WTC11 (cell line): ENCODE measurements at regions not wholly inside any gene's neighbourhood (a gene's known extent, or its start where the extent isn't known, plus 50 kb on each side); places are given as distances from the start of the nearest gene placed in this dataset.

ENCODE experiments used
- ETV6 ChIP-seq: sonication (generic); formaldehyde crosslinking; IDR thresholded peaks from 2 replicates; pipeline ENCODE4 v1.8.1; 2022; ENCODE audit warnings: mild to moderate bottlenecking, missing genetic modification reagents
- FOXP1 ChIP-seq: sonication (generic); formaldehyde crosslinking; IDR thresholded peaks from 2 replicates; pipeline ENCODE4 v1.8.0; 2022; ENCODE audit warnings: missing genetic modification reagents, mild to moderate bottlenecking, moderate library complexity, borderline replicate concordance
- ZBTB21 ChIP-seq: sonication (generic); formaldehyde crosslinking; IDR thresholded peaks from 2 replicates; pipeline ENCODE4 v1.8.1; 2023; ENCODE audit warnings: mild to moderate bottlenecking, missing genetic modification reagents, borderline replicate concordance
- TF ChIP-seq, protein P1 (sequence below): fragments of 200-600 bp; IDR thresholded peaks from 2 replicates; pipeline ENCODE4 v1.8.0; 2022; ENCODE audit warnings: antibody characterized with exemption
- TF ChIP-seq, protein P2 (sequence below): sonication (generic); formaldehyde crosslinking; IDR thresholded peaks from 2 replicates; pipeline ENCODE4 v1.8.1; 2023; ENCODE audit warnings: mild to moderate bottlenecking, missing genetic modification reagents, moderate library complexity
- TF ChIP-seq, protein P3 (sequence below): sonication (generic); formaldehyde crosslinking; IDR thresholded peaks from 2 replicates; pipeline ENCODE4 v1.8.0; 2022; ENCODE audit warnings: mild to moderate bottlenecking, missing genetic modification reagents
- TF ChIP-seq, protein P4 (sequence below): sonication (generic); formaldehyde crosslinking; IDR thresholded peaks from 2 replicates; pipeline ENCODE4 v1.8.0; 2022; ENCODE audit warnings: mild to moderate bottlenecking, missing genetic modification reagents

DNA sequence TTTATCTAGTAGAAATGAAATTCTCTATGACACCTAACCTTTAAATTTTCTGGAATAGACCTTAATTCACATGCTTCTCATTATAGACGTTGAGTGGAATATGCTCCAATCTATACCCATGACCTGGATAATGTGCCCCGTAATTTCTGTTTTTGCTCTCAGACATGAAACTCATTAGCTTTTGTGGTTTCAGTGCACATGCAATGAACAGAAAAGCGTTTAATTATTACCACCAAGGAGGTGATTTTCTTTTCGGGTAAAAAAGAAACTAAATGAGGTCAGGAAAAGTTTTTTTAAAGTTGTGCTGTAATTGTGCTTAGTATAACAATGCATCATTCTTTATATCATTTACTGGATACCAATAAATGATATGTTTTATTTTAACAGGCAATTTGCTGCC lies 1703.9 kb upstream of the TENM3 start:
- TF ChIP-seq, protein P1, sequence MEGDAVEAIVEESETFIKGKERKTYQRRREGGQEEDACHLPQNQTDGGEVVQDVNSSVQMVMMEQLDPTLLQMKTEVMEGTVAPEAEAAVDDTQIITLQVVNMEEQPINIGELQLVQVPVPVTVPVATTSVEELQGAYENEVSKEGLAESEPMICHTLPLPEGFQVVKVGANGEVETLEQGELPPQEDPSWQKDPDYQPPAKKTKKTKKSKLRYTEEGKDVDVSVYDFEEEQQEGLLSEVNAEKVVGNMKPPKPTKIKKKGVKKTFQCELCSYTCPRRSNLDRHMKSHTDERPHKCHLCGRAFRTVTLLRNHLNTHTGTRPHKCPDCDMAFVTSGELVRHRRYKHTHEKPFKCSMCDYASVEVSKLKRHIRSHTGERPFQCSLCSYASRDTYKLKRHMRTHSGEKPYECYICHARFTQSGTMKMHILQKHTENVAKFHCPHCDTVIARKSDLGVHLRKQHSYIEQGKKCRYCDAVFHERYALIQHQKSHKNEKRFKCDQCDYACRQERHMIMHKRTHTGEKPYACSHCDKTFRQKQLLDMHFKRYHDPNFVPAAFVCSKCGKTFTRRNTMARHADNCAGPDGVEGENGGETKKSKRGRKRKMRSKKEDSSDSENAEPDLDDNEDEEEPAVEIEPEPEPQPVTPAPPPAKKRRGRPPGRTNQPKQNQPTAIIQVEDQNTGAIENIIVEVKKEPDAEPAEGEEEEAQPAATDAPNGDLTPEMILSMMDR = no peak
- TF ChIP-seq, protein P2, sequence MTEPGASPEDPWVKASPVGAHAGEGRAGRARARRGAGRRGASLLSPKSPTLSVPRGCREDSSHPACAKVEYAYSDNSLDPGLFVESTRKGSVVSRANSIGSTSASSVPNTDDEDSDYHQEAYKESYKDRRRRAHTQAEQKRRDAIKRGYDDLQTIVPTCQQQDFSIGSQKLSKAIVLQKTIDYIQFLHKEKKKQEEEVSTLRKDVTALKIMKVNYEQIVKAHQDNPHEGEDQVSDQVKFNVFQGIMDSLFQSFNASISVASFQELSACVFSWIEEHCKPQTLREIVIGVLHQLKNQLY (CRISPR knock-in tag) = no peak
- TF ChIP-seq ETV6 (CRISPR knock-in tag) (no peak), ZBTB21 (CRISPR knock-in tag) (no peak), FOXP1 (no peak)
- TF ChIP-seq, protein P3, sequence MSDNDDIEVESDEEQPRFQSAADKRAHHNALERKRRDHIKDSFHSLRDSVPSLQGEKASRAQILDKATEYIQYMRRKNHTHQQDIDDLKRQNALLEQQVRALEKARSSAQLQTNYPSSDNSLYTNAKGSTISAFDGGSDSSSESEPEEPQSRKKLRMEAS = no peak
- TF ChIP-seq, protein P4, sequence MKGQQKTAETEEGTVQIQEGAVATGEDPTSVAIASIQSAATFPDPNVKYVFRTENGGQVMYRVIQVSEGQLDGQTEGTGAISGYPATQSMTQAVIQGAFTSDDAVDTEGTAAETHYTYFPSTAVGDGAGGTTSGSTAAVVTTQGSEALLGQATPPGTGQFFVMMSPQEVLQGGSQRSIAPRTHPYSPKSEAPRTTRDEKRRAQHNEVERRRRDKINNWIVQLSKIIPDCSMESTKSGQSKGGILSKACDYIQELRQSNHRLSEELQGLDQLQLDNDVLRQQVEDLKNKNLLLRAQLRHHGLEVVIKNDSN (CRISPR knock-in tag) = no peak
